Colonic mucosa (tissue), 4 donors: ENCODE measurements at regions not wholly inside any gene's neighbourhood (a gene's known extent, or its start where the extent isn't known, plus 50 kb on each side); places are given as distances from the start of the nearest gene placed in this dataset.

Experiments
- DNase-seq: peaks from one replicate; pipeline ENCODE4 v3.0.0-alpha.2; 2020
- H3K27ac ChIP-seq: fragments of 200-600 bp; one replicate; pipeline ENCODE4 v1.8.0; 2021
- H3K27me3 ChIP-seq: fragments of 200-600 bp; one replicate; pipeline ENCODE4 v1.8.0; 2021
- H3K36me3 ChIP-seq: fragments of 200-600 bp; one replicate; pipeline ENCODE4 v1.8.0; 2021
- H3K4me1 ChIP-seq: fragments of 200-600 bp; one replicate; pipeline ENCODE4 v1.8.0; 2021; ENCODE audit warnings: mild to moderate bottlenecking
- H3K4me3 ChIP-seq: fragments of 200-600 bp; one replicate; pipeline ENCODE4 v1.8.0; 2021
- H3K9ac ChIP-seq, 2 donors: one replicate each; pipeline ENCODE4 v1.7.0; 2013; ENCODE audit warnings: control low read depth in 2 of 2, low read depth in 2 of 2, low read length in 2 of 2
- H3K9me3 ChIP-seq: fragments of 200-600 bp; one replicate; pipeline ENCODE4 v1.8.0; 2021
- CTCF ChIP-seq: fragments of 200-600 bp; IDR thresholded peaks from one replicate; pipeline ENCODE4 v1.8.0; 2022; ENCODE audit warnings: antibody characterized with exemption, mild to moderate bottlenecking
- intact Hi-C: fragments of 100-400 bp; cut with DNase I; formaldehyde crosslinking; loops from one replicate; pipeline ENCODE4 v1.14.1; 2022
- donor health status: healthy.
- donor health status: DM: no; HTN: no; CAD: no.
- donor health status: DM: no; HTN: no; CAD: no.

- no peaks in the 10 kb centered on the region for H3K36me3 ChIP-seq
- H3K27me3 ChIP-seq: no peaks in the 10 kb centered on the region
- H3K4me3 ChIP-seq: no peak overlapping the region
- H3K27ac ChIP-seq: no peak overlapping the region
- no peak overlapping the region for H3K9ac ChIP-seq
- no peaks in the 10 kb centered on the region for H3K4me1 ChIP-seq
- no peak for DNase-seq
- TF ChIP-seq CTCF: no peak
- intact Hi-C loops: no loop called here
- no peaks in the 10 kb centered on the region for H3K9me3 ChIP-seq
Measured at GRCh38 chr12:28683366-28683765, 465.7 kb upstream of the FAR2 start.

GRCh38 chr12:28689398-28690175 is 459.5 kb upstream of the FAR2 start:
- Histone ChIP-seq H3K9me3 (no peaks in the 10 kb centered on the region), H3K9ac (no peak overlapping the region), H3K27me3 (no peaks in the 10 kb centered on the region), H3K27ac (no peak overlapping the region), H3K36me3 (no peaks in the 10 kb centered on the region), H3K4me1 (no peaks in the 10 kb centered on the region), H3K4me3 (no peak overlapping the region)
- TF ChIP-seq CTCF: no peak
- intact Hi-C loops: no loop called here
- no peak for DNase-seq

GRCh38 chr12:28693565-28694219 is 455.4 kb upstream of the FAR2 start:
- H3K4me3 ChIP-seq: no peak overlapping the region
- H3K36me3 ChIP-seq: no peaks in the 10 kb centered on the region
- intact Hi-C loops: no loop called here
- no peak overlapping the region for H3K9ac ChIP-seq
- H3K9me3 ChIP-seq: no peaks in the 10 kb centered on the region
- H3K27me3 ChIP-seq: no peaks in the 10 kb centered on the region
- no peak overlapping the region for H3K27ac ChIP-seq
- H3K4me1 ChIP-seq: no peaks in the 10 kb centered on the region
- no peak for TF ChIP-seq CTCF
- DNase-seq: no peak

GRCh38 chr12:28698553-28698952 is 450.5 kb upstream of the FAR2 start:
- intact Hi-C loops: no loop called here
- Histone ChIP-seq H3K27ac (no peak overlapping the region), H3K9ac (no peak overlapping the region), H3K36me3 (no peaks in the 10 kb centered on the region), H3K9me3 (no peaks in the 10 kb centered on the region), H3K4me1 (no peaks in the 10 kb centered on the region), H3K27me3 (no peaks in the 10 kb centered on the region), H3K4me3 (no peak overlapping the region)
- no peak for DNase-seq
- no peak for TF ChIP-seq CTCF

- intact Hi-C loops: no loop called here
- no peaks in the 10 kb centered on the region for H3K9me3 ChIP-seq
- H3K9ac ChIP-seq: no peak overlapping the region
- no peak overlapping the region for H3K27ac ChIP-seq
- DNase-seq: no peak
- no peaks in the 10 kb centered on the region for H3K4me1 ChIP-seq
- no peaks in the 10 kb centered on the region for H3K27me3 ChIP-seq
- H3K4me3 ChIP-seq: no peak overlapping the region
- TF ChIP-seq CTCF: no peak
- H3K36me3 ChIP-seq: no peaks in the 10 kb centered on the region
Measured at GRCh38 chr12:28699029-28699428, 450.0 kb upstream of the FAR2 start.
